ENCODE measurements at regions not wholly inside any gene's neighbourhood (a gene's known extent, or its start where the extent isn't known, plus 50 kb on each side); places are given as distances from the start of the nearest gene placed in this dataset.
"Not testable (repeated sequence)": the region's sequence is repeated elsewhere in the genome, so short reads cannot be mapped to it uniquely, and the experiment has no call there.

DNA sequence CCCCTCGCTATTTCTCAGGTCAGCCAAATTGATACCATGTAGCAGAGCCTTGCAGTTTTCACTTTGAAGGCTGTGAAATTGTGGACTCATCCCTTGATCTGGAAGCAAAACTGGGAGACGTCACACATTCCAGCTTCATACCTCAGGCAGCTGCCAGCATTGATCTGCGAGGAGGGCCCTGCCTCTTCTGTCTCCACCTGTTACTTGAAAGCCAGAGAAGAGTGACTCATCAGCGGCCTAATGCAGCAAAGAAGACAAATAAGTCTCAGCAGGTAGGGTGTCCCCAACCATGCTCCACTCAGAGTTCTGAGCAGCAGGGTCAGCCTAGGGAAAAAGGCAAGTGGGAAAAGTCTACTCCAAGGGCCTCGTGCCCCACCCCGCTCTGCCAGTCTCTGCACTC, 69.4 kb upstream of the BMP2 start:
- no peaks in the 10 kb centered on the region for H3K27me3 Mint-ChIP-seq
- H3K4me3 ChIP-seq (ENCODE audit: low read length), result no peak overlapping the region

DNA sequence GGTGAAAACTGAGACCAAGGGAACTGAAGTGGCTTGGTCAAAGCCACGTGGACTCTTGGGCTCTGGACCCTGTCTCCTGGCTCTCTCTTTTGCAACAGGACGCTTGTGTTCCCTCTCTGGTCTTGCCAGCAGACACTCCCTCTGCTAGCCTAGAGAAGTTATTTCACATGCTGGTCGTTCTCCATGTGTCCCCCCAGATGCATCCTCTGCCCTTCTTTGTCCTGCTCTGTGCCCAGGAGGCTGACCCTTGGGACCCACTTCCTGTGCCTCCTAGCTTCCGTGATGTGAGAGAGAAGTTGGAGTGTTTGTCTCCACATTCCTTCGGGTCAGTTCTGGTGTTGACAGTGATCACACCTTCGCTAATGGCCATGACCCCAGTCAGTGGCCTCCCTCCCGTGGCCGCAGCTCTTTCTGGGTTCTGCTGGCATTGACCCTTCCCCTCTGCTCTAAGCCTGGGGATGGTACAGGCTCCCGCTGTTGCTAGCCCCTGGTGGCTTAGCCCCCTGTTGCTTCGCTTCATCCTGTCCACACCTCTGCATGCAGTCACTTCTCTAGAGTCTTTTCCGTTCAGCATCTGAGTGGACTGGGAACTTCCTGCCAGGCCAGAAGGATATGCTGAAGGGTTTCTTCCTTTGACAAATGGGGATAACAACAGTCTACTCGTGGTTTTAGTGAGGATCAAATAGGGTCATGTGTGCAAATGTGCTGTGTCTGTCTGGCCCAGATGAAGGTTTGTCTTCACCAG, 70.1 kb upstream of the BMP2 start:
- ATAC-seq (ENCODE audit: poor library complexity), result no peak
- Mint-ChIP-seq H3K27me3 (no peaks in the 10 kb centered on the region), H3K27ac (no peak overlapping the region), H3K36me3 (ENCODE audit: low read depth) (no peaks in the 10 kb centered on the region), H3K4me1 (ENCODE audit: low read depth) (no peaks in the 10 kb centered on the region), H3K4me3 (no peak overlapping the region), H3K9me3 (peaks cover 5% of the 10 kb centered on the region)
- Histone ChIP-seq H3K36me3 (ENCODE audit: insufficient read depth, low read length) (no peaks in the 10 kb centered on the region), H3K9me3 (ENCODE audit: control insufficient read depth in 1 of 2, insufficient read depth in 1 of 2, low read length in 2 of 2) (peaks cover 0 to 11% of the 10 kb centered on the region in 2 experiments), H3K27ac (ENCODE audit: low read depth in 1 of 2, low read length in 2 of 2) (no peak overlapping the region), H3K27me3 (ENCODE audit: control insufficient read depth in 1 of 2, insufficient read depth in 2 of 2, low read length in 2 of 2) (no peaks in the 10 kb centered on the region), H3K4me3 (ENCODE audit: low read length) (no peak overlapping the region), H3K4me1 (ENCODE audit: insufficient read depth, low read length) (no peaks in the 10 kb centered on the region)
- ChIA-PET CTCF (no interaction called here), POLR2A (no interaction called here)
- intact Hi-C loops (cut with DNase I, micrococcal nuclease), result no loop called here
- no peak for DNase-seq
- TF ChIP-seq, protein P1, sequence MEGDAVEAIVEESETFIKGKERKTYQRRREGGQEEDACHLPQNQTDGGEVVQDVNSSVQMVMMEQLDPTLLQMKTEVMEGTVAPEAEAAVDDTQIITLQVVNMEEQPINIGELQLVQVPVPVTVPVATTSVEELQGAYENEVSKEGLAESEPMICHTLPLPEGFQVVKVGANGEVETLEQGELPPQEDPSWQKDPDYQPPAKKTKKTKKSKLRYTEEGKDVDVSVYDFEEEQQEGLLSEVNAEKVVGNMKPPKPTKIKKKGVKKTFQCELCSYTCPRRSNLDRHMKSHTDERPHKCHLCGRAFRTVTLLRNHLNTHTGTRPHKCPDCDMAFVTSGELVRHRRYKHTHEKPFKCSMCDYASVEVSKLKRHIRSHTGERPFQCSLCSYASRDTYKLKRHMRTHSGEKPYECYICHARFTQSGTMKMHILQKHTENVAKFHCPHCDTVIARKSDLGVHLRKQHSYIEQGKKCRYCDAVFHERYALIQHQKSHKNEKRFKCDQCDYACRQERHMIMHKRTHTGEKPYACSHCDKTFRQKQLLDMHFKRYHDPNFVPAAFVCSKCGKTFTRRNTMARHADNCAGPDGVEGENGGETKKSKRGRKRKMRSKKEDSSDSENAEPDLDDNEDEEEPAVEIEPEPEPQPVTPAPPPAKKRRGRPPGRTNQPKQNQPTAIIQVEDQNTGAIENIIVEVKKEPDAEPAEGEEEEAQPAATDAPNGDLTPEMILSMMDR (IDR thresholded peaks at IDR 0.05), result no peak

More for the DNA sequence above, 69.4 kb upstream of the BMP2 start:
- Histone ChIP-seq H3K36me3 (ENCODE audit: insufficient read depth, low read length) (no peaks in the 10 kb centered on the region), H3K27ac (ENCODE audit: low read depth in 1 of 2, low read length in 2 of 2) (no peak overlapping the region), H3K27me3 (ENCODE audit: control insufficient read depth in 1 of 2, insufficient read depth in 2 of 2, low read length in 2 of 2) (no peaks in the 10 kb centered on the region), H3K4me1 (ENCODE audit: insufficient read depth, low read length) (no peaks in the 10 kb centered on the region), H3K9me3 (ENCODE audit: control insufficient read depth in 1 of 2, insufficient read depth in 1 of 2, low read length in 2 of 2) (peaks cover 0 to 8% of the 10 kb centered on the region in 2 experiments)
- peaks cover 5% of the 10 kb centered on the region for H3K9me3 Mint-ChIP-seq
- no peaks in the 10 kb centered on the region for H3K36me3 Mint-ChIP-seq (ENCODE audit: low read depth)
- H3K4me1 Mint-ChIP-seq (ENCODE audit: low read depth), result no peaks in the 10 kb centered on the region
- intact Hi-C loops (cut with DNase I, micrococcal nuclease), result no loop called here
- ChIA-PET POLR2A (no interaction called here), CTCF (no interaction called here)
- no peak overlapping the region for H3K27ac Mint-ChIP-seq
- DNase-seq (no peak), ATAC-seq (ENCODE audit: poor library complexity) (no peak)
- TF ChIP-seq, protein P1 (IDR thresholded peaks at IDR 0.05), result no peak
- H3K4me3 Mint-ChIP-seq, result no peak overlapping the region

DNA sequence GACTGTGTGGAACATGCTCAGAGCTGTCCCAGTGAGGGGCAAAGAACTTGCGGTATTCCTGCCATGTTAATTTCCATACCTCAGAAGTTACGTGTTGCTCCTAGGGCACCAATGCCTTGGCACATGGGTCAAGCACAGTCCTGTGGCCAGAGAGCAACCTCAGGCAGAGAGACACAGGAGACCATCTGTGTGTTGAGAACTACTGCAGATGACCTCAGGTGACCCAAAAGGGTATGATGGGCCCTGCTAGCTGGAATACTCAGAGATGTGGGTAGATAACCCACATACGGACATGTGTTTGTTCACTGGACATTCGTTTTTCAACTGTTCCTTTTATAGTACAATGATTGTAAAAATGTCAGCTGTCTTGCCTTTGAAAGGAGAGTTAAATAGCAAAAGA, 71.5 kb upstream of the BMP2 start:
- H3K9me3 Mint-ChIP-seq, result peaks cover 9% of the 10 kb centered on the region
- ChIA-PET POLR2A (no interaction called here), CTCF (no interaction called here)
- H3K4me3 ChIP-seq (ENCODE audit: low read length), result no peak overlapping the region
- H3K36me3 ChIP-seq (ENCODE audit: insufficient read depth, low read length), result no peaks in the 10 kb centered on the region
- no peaks in the 10 kb centered on the region for H3K4me1 ChIP-seq (ENCODE audit: insufficient read depth, low read length)
- no peak overlapping the region for H3K27ac Mint-ChIP-seq
- no peaks in the 10 kb centered on the region for H3K27me3 ChIP-seq (ENCODE audit: control insufficient read depth in 1 of 2, insufficient read depth in 2 of 2, low read length in 2 of 2)
- H3K27ac ChIP-seq (ENCODE audit: low read depth in 1 of 2, low read length in 2 of 2), result no peak overlapping the region
- H3K4me3 Mint-ChIP-seq, result no peak overlapping the region
- intact Hi-C loops (cut with DNase I, micrococcal nuclease), result no loop called here
- no peak for DNase-seq
- no peaks in the 10 kb centered on the region for H3K27me3 Mint-ChIP-seq
- ATAC-seq (ENCODE audit: poor library complexity), result no peak
- no peaks in the 10 kb centered on the region for H3K4me1 Mint-ChIP-seq (ENCODE audit: low read depth)
- TF ChIP-seq, protein P1 (IDR thresholded peaks at IDR 0.05), result no peak
- no peaks in the 10 kb centered on the region for H3K36me3 Mint-ChIP-seq (ENCODE audit: low read depth)
- H3K9me3 ChIP-seq (ENCODE audit: control insufficient read depth in 1 of 2, insufficient read depth in 1 of 2, low read length in 2 of 2), result peaks cover 0 to 11% of the 10 kb centered on the region in 2 experiments

DNA sequence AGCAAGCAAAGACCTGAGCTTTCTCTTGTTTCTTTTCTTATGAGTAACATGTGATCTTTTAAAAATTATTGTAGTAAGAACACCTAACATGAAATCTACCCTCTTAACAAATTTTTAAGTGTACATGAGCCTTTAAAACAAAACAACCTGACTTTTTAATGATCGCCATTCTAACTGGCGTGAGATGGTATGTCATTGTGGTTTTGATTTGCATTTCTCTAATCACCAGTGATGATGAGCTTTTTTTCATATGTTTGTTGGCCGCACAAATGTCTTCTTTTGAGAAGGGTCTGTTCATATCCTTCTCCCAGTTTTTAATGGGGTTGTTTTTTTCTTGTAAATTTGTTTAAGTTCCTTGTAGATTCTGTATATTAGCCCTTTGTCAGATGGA, 73.7 kb upstream of the BMP2 start:
- H3K9me3 Mint-ChIP-seq; DNase-seq; H3K27me3 ChIP-seq (ENCODE audit: control insufficient read depth in 1 of 2, insufficient read depth in 2 of 2, low read length in 2 of 2); intact Hi-C loops (cut with DNase I, micrococcal nuclease); H3K4me1 ChIP-seq (ENCODE audit: insufficient read depth, low read length); H3K27me3 Mint-ChIP-seq; POLR2A ChIA-PET; H3K4me1 Mint-ChIP-seq (ENCODE audit: low read depth); H3K4me3 ChIP-seq (ENCODE audit: low read length); H3K27ac ChIP-seq (ENCODE audit: low read depth in 1 of 2, low read length in 2 of 2); H3K27ac Mint-ChIP-seq; H3K36me3 ChIP-seq (ENCODE audit: insufficient read depth, low read length); H3K4me3 Mint-ChIP-seq; H3K36me3 Mint-ChIP-seq (ENCODE audit: low read depth); ATAC-seq (ENCODE audit: poor library complexity): not testable (repeated sequence)
- CTCF ChIA-PET, result interaction anchor here (0.7 kb wide), 1 partner anchor 22 kb away, joined by 3 read pairs; no protein-coding TSS in a partner anchor
- peaks cover 0 to 17% of the 10 kb centered on the region in 2 experiments for H3K9me3 ChIP-seq (ENCODE audit: control insufficient read depth in 1 of 2, insufficient read depth in 1 of 2, low read length in 2 of 2)
